ENCODE measurements at regions not wholly inside any gene's neighbourhood (a gene's known extent, or its start where the extent isn't known, plus 50 kb on each side); places are given as distances from the start of the nearest gene placed in this dataset.

DNA sequence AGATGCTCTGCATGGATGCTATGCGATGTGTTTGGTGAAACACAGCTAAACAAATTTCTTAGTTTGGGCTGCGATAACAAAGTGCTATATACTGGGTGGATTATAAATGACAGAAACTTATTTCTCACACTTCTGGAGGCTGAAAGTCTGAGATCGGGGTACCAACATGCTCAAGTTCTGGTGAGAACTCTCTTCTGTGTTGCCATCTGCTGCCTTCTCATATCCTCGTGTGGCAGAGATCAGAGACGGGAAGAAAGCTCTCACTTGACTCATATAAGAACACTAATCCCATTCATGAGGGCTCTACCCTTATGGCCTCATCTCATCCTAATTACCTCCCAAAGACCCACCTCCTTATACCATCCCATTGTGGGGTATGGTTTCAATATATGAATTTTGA lies 162.0 kb upstream of the DTNBP1 start:
- Histone ChIP-seq H4K91ac (ENCODE audit: low read depth, low read length) (no peak overlapping the region), H2BK5ac (ENCODE audit: low read depth, low read length, poor library complexity) (no peak overlapping the region), H3K18ac (ENCODE audit: low read length) (no peak overlapping the region), H2AK5ac (ENCODE audit: low read length) (no peak overlapping the region), H3K9ac (ENCODE audit: low read length) (no peak overlapping the region), H3K4me1 (ENCODE audit: control insufficient read depth in 1 of 2, insufficient read depth in 2 of 2, low read length in 2 of 2) (no peaks in the 10 kb centered on the region), H3K4me2 (ENCODE audit: low read length) (no peak overlapping the region), H3K4ac (ENCODE audit: low read depth, low read length) (no peak overlapping the region), H3K9me3 (ENCODE audit: insufficient read depth, low read depth, low read length) (no peaks in the 10 kb centered on the region), H2BK12ac (ENCODE audit: low read length) (no peak overlapping the region), H3K23ac (ENCODE audit: low read length) (no peak overlapping the region), H3K79me1 (ENCODE audit: low read length) (no peaks in the 10 kb centered on the region), H3K14ac (ENCODE audit: low read length) (no peak overlapping the region), H3K36me3 (ENCODE audit: control insufficient read depth in 1 of 2, insufficient read depth in 2 of 2, low read length in 2 of 2) (no peaks in the 10 kb centered on the region), H3K4me3 (ENCODE audit: low read depth, low read length) (no peak overlapping the region), H4K8ac (ENCODE audit: low read depth, low read length) (no peak overlapping the region), H3K27me3 (ENCODE audit: insufficient read depth, low read length) (no peaks in the 10 kb centered on the region), H2BK120ac (ENCODE audit: insufficient read depth, low read length, poor library complexity) (no peak overlapping the region), H3K79me2 (ENCODE audit: control insufficient read depth, insufficient read depth, low read length, poor library complexity) (no peaks in the 10 kb centered on the region), H3K27ac (ENCODE audit: low read depth, low read length) (no peak overlapping the region), H2AFZ (ENCODE audit: insufficient read depth, low read length, poor library complexity) (no peak overlapping the region), H4K12ac (ENCODE audit: low read depth, low read length) (no peak overlapping the region)
- DNase-seq, result no peak
- WGBS (ENCODE audit: extremely low coverage, insufficient coverage, insufficient read length), result no CpG with 5 or more reads among the region's 5 CpGs

DNA sequence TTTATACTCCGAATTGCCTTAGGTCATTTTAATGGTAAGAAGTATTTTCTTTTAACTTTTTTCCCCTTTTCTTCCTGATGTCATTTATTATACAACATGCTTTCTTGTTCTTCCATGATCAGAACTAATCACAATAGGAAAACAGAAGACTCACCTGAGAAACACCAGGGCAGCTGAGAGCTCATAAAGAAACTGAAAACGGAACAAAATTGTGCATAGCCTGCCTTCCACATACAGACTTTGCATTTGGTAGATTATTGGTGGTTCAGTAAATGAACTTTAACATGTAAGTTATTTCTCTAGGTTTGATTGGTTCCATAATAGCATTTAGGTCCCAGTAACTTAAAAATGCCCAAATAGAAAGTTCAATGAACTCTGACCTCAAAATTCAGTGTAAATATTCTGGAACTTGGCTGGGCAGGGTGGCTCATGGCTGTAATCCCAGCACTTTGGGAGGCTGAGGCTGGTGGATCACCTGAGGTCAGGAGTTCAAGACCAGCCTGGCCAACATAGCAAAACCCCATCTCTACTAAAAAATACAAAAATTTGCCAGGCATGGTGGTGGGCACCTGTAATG lies 161.1 kb upstream of the DTNBP1 start:
- no peak overlapping the region for H4K8ac ChIP-seq (ENCODE audit: low read depth, low read length)
- H3K79me1 ChIP-seq (ENCODE audit: low read length), result no peaks in the 10 kb centered on the region
- H3K36me3 ChIP-seq (ENCODE audit: control insufficient read depth in 1 of 2, insufficient read depth in 2 of 2, low read length in 2 of 2), result no peaks in the 10 kb centered on the region
- no peaks in the 10 kb centered on the region for H3K27me3 ChIP-seq (ENCODE audit: insufficient read depth, low read length)
- H3K79me2 ChIP-seq (ENCODE audit: control insufficient read depth, insufficient read depth, low read length, poor library complexity), result no peaks in the 10 kb centered on the region
- H3K4ac ChIP-seq (ENCODE audit: low read depth, low read length), result no peak overlapping the region
- H2AK5ac ChIP-seq (ENCODE audit: low read length), result no peak overlapping the region
- no peak overlapping the region for H3K9ac ChIP-seq (ENCODE audit: low read length)
- H2BK12ac ChIP-seq (ENCODE audit: low read length), result no peak overlapping the region
- no peak overlapping the region for H3K18ac ChIP-seq (ENCODE audit: low read length)
- no peak overlapping the region for H4K12ac ChIP-seq (ENCODE audit: low read depth, low read length)
- no peak overlapping the region for H3K14ac ChIP-seq (ENCODE audit: low read length)
- no peak for DNase-seq
- no peak overlapping the region for H4K91ac ChIP-seq (ENCODE audit: low read depth, low read length)
- H2BK120ac ChIP-seq (ENCODE audit: insufficient read depth, low read length, poor library complexity), result no peak overlapping the region
- no CpG with 5 or more reads among the region's 2 CpGs for WGBS (ENCODE audit: extremely low coverage, insufficient coverage, insufficient read length)
- H3K27ac ChIP-seq (ENCODE audit: low read depth, low read length), result no peak overlapping the region
- no peaks in the 10 kb centered on the region for H3K9me3 ChIP-seq (ENCODE audit: insufficient read depth, low read depth, low read length)
- H3K4me3 ChIP-seq (ENCODE audit: low read depth, low read length), result no peak overlapping the region
- no peak overlapping the region for H3K23ac ChIP-seq (ENCODE audit: low read length)
- no peak overlapping the region for H3K4me2 ChIP-seq (ENCODE audit: low read length)
- H2AFZ ChIP-seq (ENCODE audit: insufficient read depth, low read length, poor library complexity), result no peak overlapping the region
- no peaks in the 10 kb centered on the region for H3K4me1 ChIP-seq (ENCODE audit: control insufficient read depth in 1 of 2, insufficient read depth in 2 of 2, low read length in 2 of 2)
- no peak overlapping the region for H2BK5ac ChIP-seq (ENCODE audit: low read depth, low read length, poor library complexity)

DNA sequence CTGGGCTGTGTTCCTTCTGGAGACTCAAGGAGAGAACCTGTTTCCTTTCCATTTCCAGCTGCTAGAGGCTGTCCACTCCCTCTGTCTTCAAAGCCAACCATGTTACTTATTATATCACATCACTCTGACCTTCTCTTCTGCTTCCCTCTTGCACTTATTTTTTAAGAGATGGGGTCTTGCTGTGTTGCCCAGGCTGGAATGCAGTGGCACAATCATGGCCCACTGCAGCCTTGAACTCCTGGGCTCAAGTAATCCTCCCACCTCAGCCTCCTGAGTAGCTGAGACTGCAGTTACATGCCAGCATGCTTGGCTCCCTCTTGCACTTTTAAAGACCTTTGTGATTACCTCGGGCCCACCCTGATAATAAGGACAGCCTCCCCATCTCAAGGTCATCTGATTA lies 160.0 kb upstream of the DTNBP1 start:
- Histone ChIP-seq H2AFZ (ENCODE audit: insufficient read depth, low read length, poor library complexity) (no peak overlapping the region), H2AK5ac (ENCODE audit: low read length) (no peak overlapping the region), H4K12ac (ENCODE audit: low read depth, low read length) (no peak overlapping the region), H3K9ac (ENCODE audit: low read length) (no peak overlapping the region), H2BK120ac (ENCODE audit: insufficient read depth, low read length, poor library complexity) (no peak overlapping the region), H4K91ac (ENCODE audit: low read depth, low read length) (no peak overlapping the region), H3K9me3 (ENCODE audit: insufficient read depth, low read depth, low read length) (no peaks in the 10 kb centered on the region), H3K23ac (ENCODE audit: low read length) (no peak overlapping the region), H3K18ac (ENCODE audit: low read length) (no peak overlapping the region), H4K8ac (ENCODE audit: low read depth, low read length) (no peak overlapping the region), H3K4me3 (ENCODE audit: low read depth, low read length) (no peak overlapping the region), H3K27ac (ENCODE audit: low read depth, low read length) (no peak overlapping the region), H3K79me1 (ENCODE audit: low read length) (no peaks in the 10 kb centered on the region), H3K4me1 (ENCODE audit: control insufficient read depth in 1 of 2, insufficient read depth in 2 of 2, low read length in 2 of 2) (peaks cover 0 to under 1% of the 10 kb centered on the region in 2 experiments), H3K4me2 (ENCODE audit: low read length) (no peak overlapping the region), H3K36me3 (ENCODE audit: control insufficient read depth in 1 of 2, insufficient read depth in 2 of 2, low read length in 2 of 2) (no peaks in the 10 kb centered on the region), H3K27me3 (ENCODE audit: insufficient read depth, low read length) (no peaks in the 10 kb centered on the region), H2BK12ac (ENCODE audit: low read length) (no peak overlapping the region), H2BK5ac (ENCODE audit: low read depth, low read length, poor library complexity) (no peak overlapping the region), H3K4ac (ENCODE audit: low read depth, low read length) (no peak overlapping the region), H3K14ac (ENCODE audit: low read length) (no peak overlapping the region), H3K79me2 (ENCODE audit: control insufficient read depth, insufficient read depth, low read length, poor library complexity) (no peaks in the 10 kb centered on the region)
- no peak for DNase-seq
- WGBS (ENCODE audit: extremely low coverage, insufficient coverage, insufficient read length), result no CpG with 5 or more reads among the region's 1 CpG

DNA sequence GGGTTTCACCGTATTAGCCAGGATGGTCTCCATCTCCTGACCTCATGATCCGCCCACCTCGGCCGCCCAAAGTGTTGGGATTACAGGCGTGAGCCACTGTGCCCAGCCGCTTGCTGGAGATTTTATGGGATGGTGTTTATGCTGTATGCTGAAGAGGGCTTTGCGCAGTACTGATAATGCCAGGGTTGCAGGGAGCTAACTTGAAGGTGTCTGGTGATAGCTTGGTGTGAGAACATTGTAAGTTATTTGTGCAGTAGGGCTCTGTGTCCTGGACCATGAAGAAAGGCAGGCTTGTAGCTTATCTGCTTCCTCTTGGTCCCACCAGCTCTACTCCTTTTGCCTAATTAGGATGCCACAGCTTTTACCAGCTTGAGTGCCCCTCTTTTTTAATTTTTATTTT lies 157.0 kb upstream of the DTNBP1 start:
- WGBS (ENCODE audit: extremely low coverage, insufficient coverage, insufficient read length), result no CpG with 5 or more reads among the region's 7 CpGs

More for the DNA sequence above, 157.0 kb upstream of the DTNBP1 start:
- no peak overlapping the region for H4K12ac ChIP-seq (ENCODE audit: low read depth, low read length)
- no peak overlapping the region for H2BK120ac ChIP-seq (ENCODE audit: insufficient read depth, low read length, poor library complexity)
- H3K4me2 ChIP-seq (ENCODE audit: low read length), result no peak overlapping the region
- H3K14ac ChIP-seq (ENCODE audit: low read length), result no peak overlapping the region
- no peak for DNase-seq
- no peak overlapping the region for H3K4me3 ChIP-seq (ENCODE audit: low read depth, low read length)
- no peak overlapping the region for H2BK12ac ChIP-seq (ENCODE audit: low read length)
- no peak overlapping the region for H3K4ac ChIP-seq (ENCODE audit: low read depth, low read length)
- no peak overlapping the region for H2AFZ ChIP-seq (ENCODE audit: insufficient read depth, low read length, poor library complexity)
- no peak overlapping the region for H3K23ac ChIP-seq (ENCODE audit: low read length)
- no peaks in the 10 kb centered on the region for H3K79me2 ChIP-seq (ENCODE audit: control insufficient read depth, insufficient read depth, low read length, poor library complexity)
- H3K9me3 ChIP-seq (ENCODE audit: insufficient read depth, low read depth, low read length), result no peaks in the 10 kb centered on the region
- H2AK5ac ChIP-seq (ENCODE audit: low read length), result no peak overlapping the region
- no peaks in the 10 kb centered on the region for H3K36me3 ChIP-seq (ENCODE audit: control insufficient read depth in 1 of 2, insufficient read depth in 2 of 2, low read length in 2 of 2)
- no peaks in the 10 kb centered on the region for H3K27me3 ChIP-seq (ENCODE audit: insufficient read depth, low read length)
- H4K91ac ChIP-seq (ENCODE audit: low read depth, low read length), result no peak overlapping the region
- no peak overlapping the region for H3K18ac ChIP-seq (ENCODE audit: low read length)
- H4K8ac ChIP-seq (ENCODE audit: low read depth, low read length), result no peak overlapping the region
- peaks cover 5% of the 10 kb centered on the region for H3K79me1 ChIP-seq (ENCODE audit: low read length)
- H3K9ac ChIP-seq (ENCODE audit: low read length), result no peak overlapping the region
- peaks cover 3 to 13% of the 10 kb centered on the region in 2 experiments for H3K4me1 ChIP-seq (ENCODE audit: control insufficient read depth in 1 of 2, insufficient read depth in 2 of 2, low read length in 2 of 2)
- H3K27ac ChIP-seq (ENCODE audit: low read depth, low read length), result no peak overlapping the region
- H2BK5ac ChIP-seq (ENCODE audit: low read depth, low read length, poor library complexity), result no peak overlapping the region
